ENCODE measurements at regions not wholly inside any gene's neighbourhood (a gene's known extent, or its start where the extent isn't known, plus 50 kb on each side); places are given as distances from the start of the nearest gene placed in this dataset.

- H3K4me1 Mint-ChIP-seq (ENCODE audit: low read depth), result no peaks in the 10 kb centered on the region
- H3K4me3 Mint-ChIP-seq, result no peak overlapping the region
- no peak for DNase-seq
- H3K36me3 Mint-ChIP-seq (ENCODE audit: low read depth), result no peaks in the 10 kb centered on the region
- CTCF ChIA-PET, result no interaction called here
- ATAC-seq, result no peak
- TF ChIP-seq, protein P1, sequence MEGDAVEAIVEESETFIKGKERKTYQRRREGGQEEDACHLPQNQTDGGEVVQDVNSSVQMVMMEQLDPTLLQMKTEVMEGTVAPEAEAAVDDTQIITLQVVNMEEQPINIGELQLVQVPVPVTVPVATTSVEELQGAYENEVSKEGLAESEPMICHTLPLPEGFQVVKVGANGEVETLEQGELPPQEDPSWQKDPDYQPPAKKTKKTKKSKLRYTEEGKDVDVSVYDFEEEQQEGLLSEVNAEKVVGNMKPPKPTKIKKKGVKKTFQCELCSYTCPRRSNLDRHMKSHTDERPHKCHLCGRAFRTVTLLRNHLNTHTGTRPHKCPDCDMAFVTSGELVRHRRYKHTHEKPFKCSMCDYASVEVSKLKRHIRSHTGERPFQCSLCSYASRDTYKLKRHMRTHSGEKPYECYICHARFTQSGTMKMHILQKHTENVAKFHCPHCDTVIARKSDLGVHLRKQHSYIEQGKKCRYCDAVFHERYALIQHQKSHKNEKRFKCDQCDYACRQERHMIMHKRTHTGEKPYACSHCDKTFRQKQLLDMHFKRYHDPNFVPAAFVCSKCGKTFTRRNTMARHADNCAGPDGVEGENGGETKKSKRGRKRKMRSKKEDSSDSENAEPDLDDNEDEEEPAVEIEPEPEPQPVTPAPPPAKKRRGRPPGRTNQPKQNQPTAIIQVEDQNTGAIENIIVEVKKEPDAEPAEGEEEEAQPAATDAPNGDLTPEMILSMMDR (IDR thresholded peaks at IDR 0.05), result no peak
- H3K9me3 Mint-ChIP-seq, result peaks cover 1% of the 10 kb centered on the region
- no peak overlapping the region for H3K27ac Mint-ChIP-seq
- H3K27me3 Mint-ChIP-seq, result peaks cover 10% of the 10 kb centered on the region
- POLR2A ChIA-PET, result no interaction called here
- intact Hi-C loops (cut with micrococcal nuclease), result no loop called here
Measured at GRCh38 chr13:112000888-112001287, 66.1 kb upstream of the SOX1 start.

DNA sequence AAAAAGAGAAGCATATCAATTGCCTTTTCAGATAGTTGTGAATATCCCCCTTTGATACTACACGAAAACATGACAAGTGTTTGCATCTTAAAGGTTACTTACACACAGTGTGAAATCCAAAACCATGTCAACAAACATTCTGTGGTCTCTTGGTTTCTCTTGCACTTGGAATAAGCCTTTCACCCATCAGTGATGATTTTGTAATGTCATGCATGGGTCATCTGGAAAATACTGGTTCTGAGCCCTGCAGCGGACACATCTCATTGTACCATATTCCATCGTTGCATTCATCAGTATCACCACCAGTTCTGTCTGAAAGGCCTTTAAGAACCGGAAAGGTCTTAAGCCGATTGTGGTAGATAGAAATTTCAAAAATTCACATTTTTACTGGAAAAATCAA, 65.4 kb upstream of the SOX1 start:
- ChIA-PET POLR2A (no interaction called here), CTCF (no interaction called here)
- ATAC-seq (no peak), DNase-seq (no peak)
- H3K36me3 Mint-ChIP-seq (ENCODE audit: low read depth), result no peaks in the 10 kb centered on the region
- H3K4me1 Mint-ChIP-seq (ENCODE audit: low read depth), result no peaks in the 10 kb centered on the region
- H3K9me3 Mint-ChIP-seq, result peaks cover 5% of the 10 kb centered on the region
- TF ChIP-seq, protein P1 (IDR thresholded peaks at IDR 0.05), result no peak
- no peak overlapping the region for H3K4me3 Mint-ChIP-seq
- H3K27me3 Mint-ChIP-seq, result peaks cover 6% of the 10 kb centered on the region
- no peak overlapping the region for H3K27ac Mint-ChIP-seq
- intact Hi-C loops (cut with micrococcal nuclease), result no loop called here

DNA sequence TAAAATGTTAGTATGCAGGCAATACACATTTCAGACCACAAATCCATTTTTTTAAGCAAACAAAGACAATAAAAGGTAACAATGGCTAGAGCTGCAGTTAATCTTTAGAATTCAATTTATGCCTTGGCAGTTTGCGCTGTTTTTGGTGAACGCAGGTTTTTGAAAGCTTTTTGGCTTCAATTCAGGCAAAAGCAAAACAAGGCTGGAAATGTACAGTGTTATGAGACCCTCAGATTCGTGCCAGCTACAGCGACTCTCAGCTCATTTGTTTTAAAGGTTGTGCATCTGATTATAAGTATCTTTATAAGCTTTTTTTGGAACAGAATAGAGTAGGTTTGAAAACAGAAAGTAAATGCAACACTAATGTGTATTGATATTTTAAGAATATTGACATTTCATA, 63.6 kb upstream of the SOX1 start:
- Mint-ChIP-seq H3K9me3 (peaks cover 5% of the 10 kb centered on the region), H3K27ac (no peak overlapping the region)

GRCh38 chr13:112003941-112004340, 63.0 kb upstream of the SOX1 start:
- POLR2A ChIA-PET, result no interaction called here
- no peaks in the 10 kb centered on the region for H3K4me1 Mint-ChIP-seq (ENCODE audit: low read depth)
- peaks cover 3% of the 10 kb centered on the region for H3K27me3 Mint-ChIP-seq
- intact Hi-C loops (cut with micrococcal nuclease), result no loop called here
- TF ChIP-seq, protein P1 (IDR thresholded peaks at IDR 0.05), result no peak
- H3K36me3 Mint-ChIP-seq (ENCODE audit: low read depth), result no peaks in the 10 kb centered on the region
- H3K4me3 Mint-ChIP-seq, result no peak overlapping the region
- H3K9me3 Mint-ChIP-seq, result peaks cover 5% of the 10 kb centered on the region
- H3K27ac Mint-ChIP-seq, result no peak overlapping the region
- ATAC-seq (no peak), DNase-seq (no peak)
- CTCF ChIA-PET, result no interaction called here

More for the DNA sequence above, 63.6 kb upstream of the SOX1 start:
- DNase-seq (no peak), ATAC-seq (no peak)
- intact Hi-C loops (cut with micrococcal nuclease), result no loop called here
- ChIA-PET CTCF (no interaction called here), POLR2A (no interaction called here)
- H3K27me3 Mint-ChIP-seq, result peaks cover 6% of the 10 kb centered on the region
- H3K36me3 Mint-ChIP-seq (ENCODE audit: low read depth), result no peaks in the 10 kb centered on the region
- H3K4me3 Mint-ChIP-seq, result no peak overlapping the region
- TF ChIP-seq, protein P1 (IDR thresholded peaks at IDR 0.05), result no peak
- no peaks in the 10 kb centered on the region for H3K4me1 Mint-ChIP-seq (ENCODE audit: low read depth)

GRCh38 chr13:112005925-112006324, 61.0 kb upstream of the SOX1 start:
- intact Hi-C loops (cut with micrococcal nuclease), result no loop called here
- H3K9me3 Mint-ChIP-seq, result peaks cover 5% of the 10 kb centered on the region
- no peak for DNase-seq
- TF ChIP-seq, protein P1 (IDR thresholded peaks at IDR 0.05), result no peak
- ChIA-PET CTCF (no interaction called here), POLR2A (no interaction called here)
- ATAC-seq, result no peak
- no peaks in the 10 kb centered on the region for H3K36me3 Mint-ChIP-seq (ENCODE audit: low read depth)
- no peak overlapping the region for H3K27ac Mint-ChIP-seq
- H3K27me3 Mint-ChIP-seq, result no peaks in the 10 kb centered on the region
- no peak overlapping the region for H3K4me3 Mint-ChIP-seq
- no peaks in the 10 kb centered on the region for H3K4me1 Mint-ChIP-seq (ENCODE audit: low read depth)
